Colonic mucosa (tissue), 4 donors: ENCODE measurements at regions not wholly inside any gene's neighbourhood (a gene's known extent, or its start where the extent isn't known, plus 50 kb on each side); places are given as distances from the start of the nearest gene placed in this dataset.

Source experiments
- DNase-seq: peaks from one replicate; pipeline ENCODE4 v3.0.0-alpha.2; 2020
- H3K27ac ChIP-seq: fragments of 200-600 bp; one replicate; pipeline ENCODE4 v1.8.0; 2021
- H3K27me3 ChIP-seq: fragments of 200-600 bp; one replicate; pipeline ENCODE4 v1.8.0; 2021
- H3K36me3 ChIP-seq: fragments of 200-600 bp; one replicate; pipeline ENCODE4 v1.8.0; 2021
- H3K4me1 ChIP-seq: fragments of 200-600 bp; one replicate; pipeline ENCODE4 v1.8.0; 2021; ENCODE audit warnings: mild to moderate bottlenecking
- H3K4me3 ChIP-seq: fragments of 200-600 bp; one replicate; pipeline ENCODE4 v1.8.0; 2021
- H3K9ac ChIP-seq, 2 donors: one replicate each; pipeline ENCODE4 v1.7.0; 2013; ENCODE audit warnings: control low read depth in 2 of 2, low read depth in 2 of 2, low read length in 2 of 2
- H3K9me3 ChIP-seq: fragments of 200-600 bp; one replicate; pipeline ENCODE4 v1.8.0; 2021
- CTCF ChIP-seq: fragments of 200-600 bp; IDR thresholded peaks from one replicate; pipeline ENCODE4 v1.8.0; 2022; ENCODE audit warnings: antibody characterized with exemption, mild to moderate bottlenecking
- intact Hi-C: fragments of 100-400 bp; cut with DNase I; formaldehyde crosslinking; loops from one replicate; pipeline ENCODE4 v1.14.1; 2022
- donor health status: healthy.
- donor health status: DM: no; HTN: no; CAD: no.
- donor health status: DM: no; HTN: no; CAD: no.

GRCh38 chr6:163871616-163872015, 457.1 kb downstream of the QKI start:
- Histone ChIP-seq H3K9me3 (no peaks in the 10 kb centered on the region), H3K27ac (no peak overlapping the region), H3K4me3 (no peak overlapping the region), H3K27me3 (no peaks in the 10 kb centered on the region), H3K36me3 (no peaks in the 10 kb centered on the region), H3K9ac (no peak overlapping the region), H3K4me1 (no peaks in the 10 kb centered on the region)
- DNase-seq = no peak
- TF ChIP-seq CTCF = no peak
- intact Hi-C loops = no loop called here

DNA sequence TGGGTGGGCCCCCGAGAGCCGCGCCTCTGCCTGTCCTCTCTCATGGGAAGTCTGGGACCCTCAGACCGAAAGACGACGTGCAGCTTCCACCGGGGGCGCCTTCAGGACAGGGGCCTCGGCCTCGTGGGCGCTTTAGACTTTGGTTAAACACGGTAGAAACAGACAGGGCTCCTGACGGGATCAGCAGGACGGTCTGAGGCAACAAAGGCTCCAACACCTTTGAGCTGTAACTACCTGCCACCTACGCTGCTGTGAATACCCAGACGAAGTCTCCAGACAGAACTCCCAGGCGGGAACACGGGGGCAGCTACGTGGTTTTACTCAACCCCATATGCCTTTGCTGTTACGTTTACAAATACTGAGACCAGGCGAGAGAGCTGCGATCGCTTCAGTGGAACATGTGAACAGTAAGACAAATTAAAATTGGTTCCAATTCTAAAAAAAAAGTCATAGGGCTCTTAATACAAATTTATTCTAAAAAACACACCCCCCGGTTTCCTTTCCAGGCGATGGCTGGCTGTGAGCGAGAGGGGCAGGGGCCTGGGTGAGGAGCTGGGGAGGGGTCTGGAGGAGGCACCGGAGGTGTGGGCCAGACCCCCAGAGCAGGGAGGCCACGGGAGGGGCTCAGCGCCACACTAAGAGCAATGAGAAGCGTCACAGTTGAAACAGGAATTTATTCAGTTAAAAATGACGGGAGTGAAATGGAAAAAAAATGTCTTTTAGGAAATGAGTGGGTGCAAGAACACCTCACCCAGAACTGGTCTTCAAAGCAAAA, 453.2 kb downstream of the QKI start:
- no peak for DNase-seq
- H3K9me3 ChIP-seq = no peaks in the 10 kb centered on the region
- H3K9ac ChIP-seq = no peak overlapping the region
- no peak overlapping the region for H3K27ac ChIP-seq
- intact Hi-C loops = no loop called here
- no peak overlapping the region for H3K4me3 ChIP-seq
- no peaks in the 10 kb centered on the region for H3K27me3 ChIP-seq
- H3K36me3 ChIP-seq = no peaks in the 10 kb centered on the region
- TF ChIP-seq CTCF = no peak
- H3K4me1 ChIP-seq = no peaks in the 10 kb centered on the region

DNA sequence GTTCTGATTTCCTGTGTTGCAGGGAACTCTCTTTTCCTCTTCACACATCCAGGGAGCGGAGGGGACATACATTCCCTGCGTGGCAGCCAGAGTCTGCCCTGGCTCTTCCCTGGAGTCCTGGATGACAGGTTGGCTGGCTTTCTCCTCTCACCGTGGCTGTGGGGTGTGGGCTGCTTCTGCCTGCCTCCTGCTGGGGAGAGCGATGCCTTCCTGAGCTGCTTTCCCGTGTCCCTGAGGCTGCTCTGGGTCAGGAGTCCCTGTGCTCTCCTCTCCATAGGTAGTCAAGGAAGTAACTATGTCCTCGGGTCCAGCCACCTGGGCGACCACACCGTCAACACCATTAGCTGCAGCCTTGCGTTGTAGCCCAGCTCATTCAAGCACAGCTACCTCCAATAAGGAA, 451.7 kb downstream of the QKI start:
- TF ChIP-seq CTCF = no peak
- Histone ChIP-seq H3K4me3 (no peak overlapping the region), H3K4me1 (no peaks in the 10 kb centered on the region), H3K27me3 (no peaks in the 10 kb centered on the region), H3K27ac (no peak overlapping the region), H3K36me3 (no peaks in the 10 kb centered on the region), H3K9ac (no peak overlapping the region), H3K9me3 (no peaks in the 10 kb centered on the region)
- intact Hi-C loops = no loop called here
- DNase-seq = no peak

DNA sequence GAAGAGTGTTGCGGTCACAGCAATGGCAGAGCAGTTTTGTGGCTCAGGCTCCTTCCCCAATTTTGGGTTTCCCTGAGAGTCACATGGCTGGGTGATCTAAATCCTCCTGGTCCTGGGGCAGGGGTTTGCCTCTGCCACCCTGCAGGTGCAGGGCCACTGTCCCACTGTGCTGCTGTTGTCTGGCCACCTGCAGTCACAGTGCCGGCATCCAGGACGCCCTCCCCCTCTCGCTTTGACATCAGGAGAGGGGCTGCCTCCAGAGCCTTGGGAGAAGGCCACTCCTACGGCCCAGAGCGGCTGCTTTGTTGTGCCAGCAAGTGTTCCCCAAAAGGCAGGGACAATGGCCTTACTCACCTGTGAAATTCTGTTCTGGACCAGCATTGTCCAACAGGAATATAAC, 449.0 kb downstream of the QKI start:
- Histone ChIP-seq H3K4me1 (no peaks in the 10 kb centered on the region), H3K4me3 (no peak overlapping the region), H3K9me3 (no peaks in the 10 kb centered on the region), H3K27me3 (no peaks in the 10 kb centered on the region), H3K36me3 (no peaks in the 10 kb centered on the region), H3K9ac (no peak overlapping the region), H3K27ac (no peak overlapping the region)
- no peak for DNase-seq
- intact Hi-C loops = no loop called here
- no peak for TF ChIP-seq CTCF

DNA sequence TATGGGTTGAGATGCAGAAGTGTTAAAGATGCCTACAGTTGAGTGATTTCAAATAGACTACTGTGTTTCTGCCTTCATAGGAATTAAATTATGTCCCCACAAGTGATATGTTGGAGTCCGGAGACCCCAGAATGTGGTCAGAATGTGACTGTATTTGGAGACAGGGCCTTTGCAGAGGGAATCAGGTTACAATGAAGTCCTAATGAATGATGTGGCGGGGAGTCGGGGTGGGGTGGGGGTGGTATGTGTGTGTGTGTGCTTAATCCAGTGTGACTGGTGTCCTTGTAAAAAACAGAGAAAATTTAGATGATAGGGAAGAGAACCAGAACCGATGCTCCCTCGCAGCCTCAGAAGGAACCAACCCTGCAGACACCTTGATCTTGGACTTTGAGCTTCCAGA, 448.2 kb downstream of the QKI start:
- no peak for TF ChIP-seq CTCF
- Histone ChIP-seq H3K4me1 (no peaks in the 10 kb centered on the region), H3K9ac (no peak overlapping the region), H3K4me3 (no peak overlapping the region), H3K27me3 (no peaks in the 10 kb centered on the region), H3K27ac (no peak overlapping the region), H3K36me3 (no peaks in the 10 kb centered on the region), H3K9me3 (no peaks in the 10 kb centered on the region)
- intact Hi-C loops = no loop called here
- DNase-seq = no peak
